Loucy (cell line): ENCODE measurements at regions not wholly inside any gene's neighbourhood (a gene's known extent, or its start where the extent isn't known, plus 50 kb on each side); places are given as distances from the start of the nearest gene placed in this dataset.

Experiments used
- H2AFZ ChIP-seq: fragments of 200-600 bp; sonication (generic); 2 replicates; pipeline ENCODE4 v1.6.0; 2016; ENCODE audit warnings: antibody characterized with exemption, mild to moderate bottlenecking, low read length, moderate library complexity
- H3F3A ChIP-seq: fragments of 200-600 bp; 2 replicates; pipeline ENCODE4 v1.6.0; 2016; ENCODE audit warnings: antibody characterized with exemption, low read depth, mild to moderate bottlenecking
- H3K27me3 ChIP-seq: fragments of 200-600 bp; sonication (generic); 2 replicates; pipeline ENCODE4 v1.6.1; 2014; ENCODE audit warnings: low read length, mild to moderate bottlenecking; ENCODE audit not compliant: insufficient read depth, poor library complexity, severe bottlenecking
- H3K36me3 ChIP-seq: fragments of 200-600 bp; sonication (generic); 2 replicates; pipeline ENCODE4 v1.6.1; 2016; ENCODE audit warnings: low read length; ENCODE audit not compliant: insufficient read depth
- H3K4me1 ChIP-seq: fragments of 200-600 bp; sonication (generic); 2 replicates; pipeline ENCODE4 v1.5.1; 2014; ENCODE audit warnings: low read length, mild to moderate bottlenecking; ENCODE audit not compliant: insufficient read depth, poor library complexity, severe bottlenecking
- H3K4me2 ChIP-seq: fragments of 200-600 bp; sonication (generic); 2 replicates; pipeline ENCODE4 v1.6.0; 2014; ENCODE audit warnings: antibody characterized with exemption, low read length, low read depth, mild to moderate bottlenecking; ENCODE audit not compliant: poor library complexity, severe bottlenecking
- H3K4me3 ChIP-seq: fragments of 200-600 bp; sonication (generic); 2 replicates; pipeline ENCODE4 v1.5.1; 2014; ENCODE audit warnings: low read length, mild to moderate bottlenecking, mixed read lengths; ENCODE audit not compliant: poor library complexity, severe bottlenecking
- H3K79me2 ChIP-seq: fragments of 200-600 bp; sonication (generic); 2 replicates; pipeline ENCODE4 v1.6.1; 2014; ENCODE audit warnings: low read length; ENCODE audit not compliant: insufficient read depth
- H3K9ac ChIP-seq: fragments of 200-600 bp; sonication (generic); 2 replicates; pipeline ENCODE4 v1.6.0; 2014; ENCODE audit warnings: mild to moderate bottlenecking, low read depth, low read length, moderate library complexity; ENCODE audit not compliant: poor library complexity, severe bottlenecking
- H3K9me2 ChIP-seq: fragments of 200-600 bp; sonication (generic); replicated peaks from 2 replicates; pipeline ENCODE4 v1.6.1; 2016; ENCODE audit warnings: low read depth, low read length, mixed read lengths
- H3K9me3 ChIP-seq: fragments of 200-600 bp; sonication (generic); 2 replicates; pipeline ENCODE4 v1.6.1; 2014; ENCODE audit warnings: mild to moderate bottlenecking, antibody characterized with exemption, low read length, low read depth; ENCODE audit not compliant: insufficient read depth
- H4K20me1 ChIP-seq: fragments of 200-600 bp; sonication (generic); 2 replicates; pipeline ENCODE4 v1.6.0; 2014; ENCODE audit warnings: antibody characterized with exemption, low read length, mild to moderate bottlenecking; ENCODE audit not compliant: insufficient read depth, poor library complexity, severe bottlenecking
- EZH2phosphoT487 ChIP-seq: fragments of 200-600 bp; IDR thresholded peaks from 2 replicates; pipeline ENCODE4 v1.6.1; 2018; ENCODE audit warnings: antibody characterized with exemption, mild to moderate bottlenecking, moderate library complexity, borderline replicate concordance
- TF ChIP-seq, protein P1 (sequence below): fragments of 200-600 bp; sonication (generic); conservative IDR thresholded peaks from 2 replicates; pipeline ENCODE4 v1.5.1; 2014; ENCODE audit warnings: mild to moderate bottlenecking, antibody characterized with exemption, low read length

GRCh38 chr14:80388980-80389711 is 177.8 kb upstream of the DIO2 start:
- no peaks in the 10 kb centered on the region for H3K4me1 ChIP-seq
- no peak overlapping the region for H3K9ac ChIP-seq
- H3K27me3 ChIP-seq: no peaks in the 10 kb centered on the region
- no peaks in the 10 kb centered on the region for H4K20me1 ChIP-seq
- H3K79me2 ChIP-seq: no peaks in the 10 kb centered on the region
- no peaks in the 10 kb centered on the region for H3K9me2 ChIP-seq
- H3K4me3 ChIP-seq: no peak overlapping the region
- no peak overlapping the region for H2AFZ ChIP-seq
- H3K4me2 ChIP-seq: no peak overlapping the region
- no peak for TF ChIP-seq EZH2phosphoT487
- TF ChIP-seq, protein P1, sequence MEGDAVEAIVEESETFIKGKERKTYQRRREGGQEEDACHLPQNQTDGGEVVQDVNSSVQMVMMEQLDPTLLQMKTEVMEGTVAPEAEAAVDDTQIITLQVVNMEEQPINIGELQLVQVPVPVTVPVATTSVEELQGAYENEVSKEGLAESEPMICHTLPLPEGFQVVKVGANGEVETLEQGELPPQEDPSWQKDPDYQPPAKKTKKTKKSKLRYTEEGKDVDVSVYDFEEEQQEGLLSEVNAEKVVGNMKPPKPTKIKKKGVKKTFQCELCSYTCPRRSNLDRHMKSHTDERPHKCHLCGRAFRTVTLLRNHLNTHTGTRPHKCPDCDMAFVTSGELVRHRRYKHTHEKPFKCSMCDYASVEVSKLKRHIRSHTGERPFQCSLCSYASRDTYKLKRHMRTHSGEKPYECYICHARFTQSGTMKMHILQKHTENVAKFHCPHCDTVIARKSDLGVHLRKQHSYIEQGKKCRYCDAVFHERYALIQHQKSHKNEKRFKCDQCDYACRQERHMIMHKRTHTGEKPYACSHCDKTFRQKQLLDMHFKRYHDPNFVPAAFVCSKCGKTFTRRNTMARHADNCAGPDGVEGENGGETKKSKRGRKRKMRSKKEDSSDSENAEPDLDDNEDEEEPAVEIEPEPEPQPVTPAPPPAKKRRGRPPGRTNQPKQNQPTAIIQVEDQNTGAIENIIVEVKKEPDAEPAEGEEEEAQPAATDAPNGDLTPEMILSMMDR: no peak
- H3K9me3 ChIP-seq: no peaks in the 10 kb centered on the region
- H3F3A ChIP-seq: no peaks in the 10 kb centered on the region
- H3K36me3 ChIP-seq: no peaks in the 10 kb centered on the region

- Histone ChIP-seq H3K36me3 (no peaks in the 10 kb centered on the region), H3F3A (no peaks in the 10 kb centered on the region), H2AFZ (no peak overlapping the region), H3K9me3 (no peaks in the 10 kb centered on the region), H3K9ac (no peak overlapping the region), H3K9me2 (no peaks in the 10 kb centered on the region), H3K4me1 (no peaks in the 10 kb centered on the region), H3K4me2 (no peak overlapping the region), H4K20me1 (no peaks in the 10 kb centered on the region), H3K27me3 (no peaks in the 10 kb centered on the region), H3K79me2 (no peaks in the 10 kb centered on the region), H3K4me3 (no peak overlapping the region)
- no peak for TF ChIP-seq EZH2phosphoT487
- TF ChIP-seq, protein P1: no peak
These were observed 176.3 kb upstream of the DIO2 start for GRCh38 chr14:80387563-80387981.

DNA sequence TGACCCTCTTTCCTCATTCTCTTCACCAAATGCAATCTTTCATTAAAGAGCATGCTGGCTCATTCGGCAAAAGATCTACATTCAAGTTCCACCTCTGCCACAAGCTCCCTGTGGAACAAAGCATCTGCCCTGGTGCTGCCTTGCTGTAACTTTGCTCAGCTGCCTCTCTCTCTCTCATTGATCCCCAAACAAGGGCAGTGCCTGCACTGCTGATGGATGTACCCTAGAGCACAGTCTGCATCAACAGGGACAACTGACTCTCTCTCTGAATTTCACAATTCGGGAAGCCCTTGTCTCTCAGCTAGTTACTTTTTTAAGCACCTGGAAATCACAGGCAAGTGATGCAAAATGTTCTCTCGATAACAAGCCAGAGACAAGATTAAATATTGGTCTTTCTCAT is 174.0 kb upstream of the DIO2 start:
- Histone ChIP-seq H3K36me3 (no peaks in the 10 kb centered on the region), H3F3A (no peaks in the 10 kb centered on the region), H3K4me1 (no peaks in the 10 kb centered on the region), H3K9me2 (no peaks in the 10 kb centered on the region), H3K4me3 (no peak overlapping the region), H3K4me2 (no peak overlapping the region), H3K9me3 (no peaks in the 10 kb centered on the region), H3K79me2 (no peaks in the 10 kb centered on the region), H3K9ac (no peak overlapping the region), H4K20me1 (no peaks in the 10 kb centered on the region), H2AFZ (no peak overlapping the region), H3K27me3 (no peaks in the 10 kb centered on the region)
- no peak for TF ChIP-seq EZH2phosphoT487
- TF ChIP-seq, protein P1: no peak
